ENCODE measurements at regions not wholly inside any gene's neighbourhood (a gene's known extent, or its start where the extent isn't known, plus 50 kb on each side); places are given as distances from the start of the nearest gene placed in this dataset.

DNA sequence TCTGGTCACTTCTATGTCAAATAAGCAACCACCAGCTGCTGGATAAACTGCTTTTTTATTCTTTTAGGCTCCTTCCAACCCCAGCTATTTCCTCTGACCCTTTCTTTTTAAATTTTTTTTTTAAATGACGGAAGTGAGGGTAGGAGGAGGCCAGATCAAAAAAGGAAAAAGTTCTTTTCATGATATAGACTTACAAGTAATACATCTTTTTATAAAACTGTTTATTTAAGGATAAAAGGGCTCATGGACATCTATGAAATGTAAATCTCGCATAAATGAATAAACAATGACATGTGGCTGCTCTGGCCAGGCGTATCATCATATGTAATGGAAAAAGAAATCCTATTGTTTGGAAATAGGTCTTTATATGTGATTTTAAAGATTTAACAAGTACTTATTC is 169.0 kb upstream of the ATP2B1 start:
- Histone ChIP-seq H3K27ac (ENCODE audit: insufficient read depth, low read length) (no peak overlapping the region), H3K27me3 (ENCODE audit: control insufficient read depth, insufficient read depth, low read length) (no peaks in the 10 kb centered on the region), H4K20me1 (ENCODE audit: control insufficient read depth, extremely low read depth, insufficient read depth, low read length) (no peaks in the 10 kb centered on the region), H3K36me3 (ENCODE audit: control insufficient read depth, insufficient read depth, low read length) (no peaks in the 10 kb centered on the region), H3K4me2 (ENCODE audit: extremely low read depth, insufficient read depth, low read length) (no peak overlapping the region), H3K4me1 (ENCODE audit: control insufficient read depth, extremely low read depth, insufficient read depth, low read length) (no peaks in the 10 kb centered on the region), H3K9me3 (ENCODE audit: control insufficient read depth, insufficient read depth, low read depth, low read length) (no peaks in the 10 kb centered on the region), H3K4me3 (replicated peaks in 1 of 4; ENCODE audit: control extremely low read depth in 1 of 4, insufficient read depth in 1 of 4, low read depth in 3 of 4, low read length in 4 of 4) (no peak overlapping the region), H3K9ac (ENCODE audit: insufficient read depth, low read length) (no peak overlapping the region), H3K79me2 (ENCODE audit: control insufficient read depth, insufficient read depth, low read length) (no peaks in the 10 kb centered on the region), H2AFZ (ENCODE audit: low read length) (no peak overlapping the region)
- TF ChIP-seq, protein P1, sequence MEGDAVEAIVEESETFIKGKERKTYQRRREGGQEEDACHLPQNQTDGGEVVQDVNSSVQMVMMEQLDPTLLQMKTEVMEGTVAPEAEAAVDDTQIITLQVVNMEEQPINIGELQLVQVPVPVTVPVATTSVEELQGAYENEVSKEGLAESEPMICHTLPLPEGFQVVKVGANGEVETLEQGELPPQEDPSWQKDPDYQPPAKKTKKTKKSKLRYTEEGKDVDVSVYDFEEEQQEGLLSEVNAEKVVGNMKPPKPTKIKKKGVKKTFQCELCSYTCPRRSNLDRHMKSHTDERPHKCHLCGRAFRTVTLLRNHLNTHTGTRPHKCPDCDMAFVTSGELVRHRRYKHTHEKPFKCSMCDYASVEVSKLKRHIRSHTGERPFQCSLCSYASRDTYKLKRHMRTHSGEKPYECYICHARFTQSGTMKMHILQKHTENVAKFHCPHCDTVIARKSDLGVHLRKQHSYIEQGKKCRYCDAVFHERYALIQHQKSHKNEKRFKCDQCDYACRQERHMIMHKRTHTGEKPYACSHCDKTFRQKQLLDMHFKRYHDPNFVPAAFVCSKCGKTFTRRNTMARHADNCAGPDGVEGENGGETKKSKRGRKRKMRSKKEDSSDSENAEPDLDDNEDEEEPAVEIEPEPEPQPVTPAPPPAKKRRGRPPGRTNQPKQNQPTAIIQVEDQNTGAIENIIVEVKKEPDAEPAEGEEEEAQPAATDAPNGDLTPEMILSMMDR (conservative IDR thresholded peaks at IDR 0.05 in 1 of 2, IDR thresholded peaks at IDR 0.05 in 1 of 2; ENCODE audit: low read depth in 1 of 2, low read length in 2 of 2) = no peak
- TF ChIP-seq EZH2 (IDR thresholded peaks at IDR 0.05; ENCODE audit: low read length, missing control alignments) = no peak
- no peak for DNase-seq (ENCODE audit: low read depth in 2 of 2)

DNA sequence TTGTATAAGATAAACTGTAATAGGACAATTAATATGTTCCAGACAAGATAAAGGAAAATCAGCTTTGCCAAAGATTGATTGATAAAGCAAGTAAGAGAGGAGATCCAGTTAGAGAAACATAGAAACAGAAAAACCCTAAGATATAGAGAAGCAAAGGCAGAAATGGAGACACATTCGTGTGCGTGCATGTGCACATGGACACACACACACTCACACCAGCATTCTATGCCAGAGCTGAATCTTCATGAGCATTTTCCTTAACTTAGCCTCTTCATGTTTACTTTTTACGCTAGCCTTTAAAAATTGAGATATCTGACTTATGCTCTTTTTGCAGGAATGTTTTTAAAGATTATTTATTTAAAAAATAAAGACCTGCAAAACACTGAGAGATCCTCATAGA is 168.5 kb upstream of the ATP2B1 start:
- Histone ChIP-seq H3K9me3 (ENCODE audit: control insufficient read depth, insufficient read depth, low read depth, low read length) (no peaks in the 10 kb centered on the region), H3K9ac (ENCODE audit: insufficient read depth, low read length) (no peak overlapping the region), H3K27me3 (ENCODE audit: control insufficient read depth, insufficient read depth, low read length) (no peaks in the 10 kb centered on the region), H3K79me2 (ENCODE audit: control insufficient read depth, insufficient read depth, low read length) (no peaks in the 10 kb centered on the region), H3K4me3 (replicated peaks in 1 of 4; ENCODE audit: control extremely low read depth in 1 of 4, insufficient read depth in 1 of 4, low read depth in 3 of 4, low read length in 4 of 4) (no peak overlapping the region), H3K27ac (ENCODE audit: insufficient read depth, low read length) (no peak overlapping the region), H2AFZ (ENCODE audit: low read length) (no peak overlapping the region), H3K36me3 (ENCODE audit: control insufficient read depth, insufficient read depth, low read length) (no peaks in the 10 kb centered on the region), H3K4me2 (ENCODE audit: extremely low read depth, insufficient read depth, low read length) (no peak overlapping the region), H4K20me1 (ENCODE audit: control insufficient read depth, extremely low read depth, insufficient read depth, low read length) (no peaks in the 10 kb centered on the region), H3K4me1 (ENCODE audit: control insufficient read depth, extremely low read depth, insufficient read depth, low read length) (no peaks in the 10 kb centered on the region)
- TF ChIP-seq EZH2 (IDR thresholded peaks at IDR 0.05; ENCODE audit: low read length, missing control alignments) = no peak
- TF ChIP-seq, protein P1 (conservative IDR thresholded peaks at IDR 0.05 in 1 of 2, IDR thresholded peaks at IDR 0.05 in 1 of 2; ENCODE audit: low read depth in 1 of 2, low read length in 2 of 2) = no peak
- no peak for DNase-seq (ENCODE audit: low read depth in 2 of 2)

DNA sequence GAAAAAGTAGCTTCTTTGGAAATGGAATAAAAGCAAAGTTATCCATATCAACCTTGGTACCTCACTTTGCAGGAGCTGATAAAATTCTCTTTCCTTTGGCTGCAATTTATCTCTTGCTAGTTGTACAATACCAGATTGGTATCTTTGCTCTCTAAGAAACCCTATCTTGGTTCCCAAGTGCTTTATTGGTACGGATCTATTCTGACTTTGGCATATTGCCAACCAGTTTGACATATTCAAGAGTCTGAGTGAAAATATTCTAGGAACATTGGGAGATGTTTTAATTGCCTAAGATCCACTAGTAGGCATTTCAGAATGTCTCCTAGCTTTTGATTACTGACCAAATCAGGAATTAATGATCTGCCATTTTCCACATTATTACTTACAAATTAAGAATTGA is 167.2 kb upstream of the ATP2B1 start:
- Histone ChIP-seq H3K4me3 (replicated peaks in 1 of 4; ENCODE audit: control extremely low read depth in 1 of 4, insufficient read depth in 1 of 4, low read depth in 3 of 4, low read length in 4 of 4) (no peak overlapping the region), H3K36me3 (ENCODE audit: control insufficient read depth, insufficient read depth, low read length) (no peaks in the 10 kb centered on the region), H3K9me3 (ENCODE audit: control insufficient read depth, insufficient read depth, low read depth, low read length) (no peaks in the 10 kb centered on the region), H4K20me1 (ENCODE audit: control insufficient read depth, extremely low read depth, insufficient read depth, low read length) (no peaks in the 10 kb centered on the region), H2AFZ (ENCODE audit: low read length) (no peak overlapping the region), H3K79me2 (ENCODE audit: control insufficient read depth, insufficient read depth, low read length) (no peaks in the 10 kb centered on the region), H3K27ac (ENCODE audit: insufficient read depth, low read length) (no peak overlapping the region), H3K4me2 (ENCODE audit: extremely low read depth, insufficient read depth, low read length) (no peak overlapping the region), H3K27me3 (ENCODE audit: control insufficient read depth, insufficient read depth, low read length) (no peaks in the 10 kb centered on the region), H3K4me1 (ENCODE audit: control insufficient read depth, extremely low read depth, insufficient read depth, low read length) (no peaks in the 10 kb centered on the region), H3K9ac (ENCODE audit: insufficient read depth, low read length) (no peak overlapping the region)
- no peak for DNase-seq (ENCODE audit: low read depth in 2 of 2)
- TF ChIP-seq, protein P1 (conservative IDR thresholded peaks at IDR 0.05 in 1 of 2, IDR thresholded peaks at IDR 0.05 in 1 of 2; ENCODE audit: low read depth in 1 of 2, low read length in 2 of 2) = no peak
- no peak for TF ChIP-seq EZH2 (IDR thresholded peaks at IDR 0.05; ENCODE audit: low read length, missing control alignments)
